UCSD-AML1 (cell line): ENCODE measurements at regions not wholly inside any gene's neighbourhood (a gene's known extent, or its start where the extent isn't known, plus 50 kb on each side); places are given as distances from the start of the nearest gene placed in this dataset.

Experiments
- DNase-seq: peaks from one replicate; lab custom pipeline; 2025; ENCODE audit not compliant: unreplicated experiment; lab: John Stamatoyannopoulos, UW

GRCh38 chr15:62431817-62432216 is 266.7 kb upstream of the C2CD4B start:
- DNase-seq = no peak

- no peak for DNase-seq
These were observed 267.8 kb upstream of the C2CD4B start for GRCh38 chr15:62432702-62433398.

GRCh38 chr15:62436235-62436634 is 271.1 kb upstream of the C2CD4B start:
- DNase-seq = no peak

GRCh38 chr15:62437753-62438152 is 272.7 kb upstream of the C2CD4B start:
- DNase-seq = no peak

- DNase-seq = no peak
These were observed 274.5 kb upstream of the C2CD4B start for GRCh38 chr15:62439543-62440016.

GRCh38 chr15:62440362-62441105 is 275.4 kb upstream of the C2CD4B start:
- DNase-seq = no peak

- no peak for DNase-seq
These were observed 279.3 kb upstream of the C2CD4B start for GRCh38 chr15:62444104-62445022.

GRCh38 chr15:62445244-62445643 is 280.2 kb upstream of the C2CD4B start:
- DNase-seq = no peak

GRCh38 chr15:62446984-62447383 is 281.9 kb upstream of the C2CD4B start:
- DNase-seq = no peak

- no peak for DNase-seq
These were observed 282.7 kb upstream of the C2CD4B start for GRCh38 chr15:62447742-62448141.

- no peak for DNase-seq
These were observed 284.6 kb upstream of the C2CD4B start for GRCh38 chr15:62449638-62450037.

- no peak for DNase-seq
These were observed 285.0 kb upstream of the C2CD4B start for GRCh38 chr15:62450061-62450460.

- no peak for DNase-seq
These were observed 286.9 kb upstream of the C2CD4B start for GRCh38 chr15:62452026-62452425.

- DNase-seq = no peak
These were observed 287.6 kb upstream of the C2CD4B start for GRCh38 chr15:62452667-62453066.

- DNase-seq = no peak
These were observed 288.3 kb upstream of the C2CD4B start for GRCh38 chr15:62453375-62453774.

- DNase-seq = no peak
These were observed 288.9 kb upstream of the C2CD4B start for GRCh38 chr15:62453981-62454380.

GRCh38 chr15:62454567-62455172 is 289.6 kb upstream of the C2CD4B start:
- DNase-seq = no peak

- DNase-seq = no peak
These were observed 290.4 kb upstream of the C2CD4B start for GRCh38 chr15:62455441-62455921.

- DNase-seq = no peak
These were observed 291.2 kb upstream of the C2CD4B start for GRCh38 chr15:62456011-62456920.

GRCh38 chr15:62457100-62457499 is 292.0 kb upstream of the C2CD4B start:
- DNase-seq = no peak
